ENCODE measurements at regions not wholly inside any gene's neighbourhood (a gene's known extent, or its start where the extent isn't known, plus 50 kb on each side); places are given as distances from the start of the nearest gene placed in this dataset.
"Not testable (repeated sequence)": the region's sequence is repeated elsewhere in the genome, so short reads cannot be mapped to it uniquely, and the experiment has no call there.

- DNase-seq (ENCODE audit: low spot score): no peak
- intact Hi-C loops (cut with DNase I): no loop called here
Measured at GRCh38 chr6:105545947-105546731, 143.3 kb upstream of the PREP start.

GRCh38 chr6:105545228-105545920, 142.5 kb upstream of the PREP start:
- intact Hi-C loops (cut with DNase I): no loop called here
- DNase-seq (ENCODE audit: low spot score): no peak

- no peak for DNase-seq (ENCODE audit: low spot score)
Measured at GRCh38 chr6:105539911-105540310, 137.0 kb upstream of the PREP start.

GRCh38 chr6:105537981-105538578, 135.2 kb upstream of the PREP start:
- intact Hi-C loops (cut with DNase I): no loop called here
- no peak for DNase-seq (ENCODE audit: low spot score)

More at GRCh38 chr6:105539911-105540310, 137.0 kb upstream of the PREP start:
- intact Hi-C loops (cut with DNase I): no loop called here

DNA sequence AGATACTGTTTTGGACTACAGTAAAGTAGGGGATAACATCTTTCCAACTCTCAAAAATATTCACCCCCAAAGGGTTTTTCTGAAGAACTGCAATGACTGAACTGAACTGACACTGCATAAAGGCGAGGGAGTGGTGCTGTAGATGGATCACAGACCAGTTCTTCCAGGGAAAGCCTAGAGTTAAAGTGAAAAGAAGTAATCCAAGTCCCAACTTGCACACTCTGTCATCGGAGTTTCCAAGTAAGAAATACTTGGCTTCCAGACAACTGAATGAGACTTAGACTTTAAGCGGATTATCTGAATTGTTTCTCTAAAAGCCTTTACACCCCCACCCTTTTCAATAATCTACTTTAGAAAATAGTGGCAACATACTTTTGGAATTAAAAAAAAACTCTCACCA, 134.1 kb upstream of the PREP start:
- no peak for DNase-seq (ENCODE audit: low spot score)
- intact Hi-C loops (cut with DNase I): no loop called here

DNA sequence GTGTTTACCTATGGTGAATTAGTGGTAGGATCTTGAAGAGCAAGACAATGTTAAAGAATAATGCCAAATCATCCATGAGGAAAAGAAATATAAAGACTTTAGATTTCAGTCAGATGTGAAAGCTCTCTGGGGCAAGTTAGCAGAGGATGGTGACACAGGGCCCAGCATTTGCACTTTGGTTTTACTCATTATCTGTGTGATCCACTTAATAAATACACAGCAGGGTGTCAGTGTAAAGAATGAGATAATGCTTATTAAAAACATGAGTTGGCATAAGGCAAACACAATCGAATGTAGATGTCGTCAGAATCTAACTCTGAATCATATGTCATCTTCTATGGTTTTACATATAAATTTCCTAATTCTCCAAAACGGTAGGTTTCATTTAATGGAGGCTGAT, 130.4 kb upstream of the PREP start:
- intact Hi-C loops (cut with DNase I): no loop called here
- no peak for DNase-seq (ENCODE audit: low spot score)

GRCh38 chr6:105526225-105526872, 123.5 kb upstream of the PREP start:
- intact Hi-C loops (cut with DNase I): no loop called here
- no peak for DNase-seq (ENCODE audit: low spot score)

DNA sequence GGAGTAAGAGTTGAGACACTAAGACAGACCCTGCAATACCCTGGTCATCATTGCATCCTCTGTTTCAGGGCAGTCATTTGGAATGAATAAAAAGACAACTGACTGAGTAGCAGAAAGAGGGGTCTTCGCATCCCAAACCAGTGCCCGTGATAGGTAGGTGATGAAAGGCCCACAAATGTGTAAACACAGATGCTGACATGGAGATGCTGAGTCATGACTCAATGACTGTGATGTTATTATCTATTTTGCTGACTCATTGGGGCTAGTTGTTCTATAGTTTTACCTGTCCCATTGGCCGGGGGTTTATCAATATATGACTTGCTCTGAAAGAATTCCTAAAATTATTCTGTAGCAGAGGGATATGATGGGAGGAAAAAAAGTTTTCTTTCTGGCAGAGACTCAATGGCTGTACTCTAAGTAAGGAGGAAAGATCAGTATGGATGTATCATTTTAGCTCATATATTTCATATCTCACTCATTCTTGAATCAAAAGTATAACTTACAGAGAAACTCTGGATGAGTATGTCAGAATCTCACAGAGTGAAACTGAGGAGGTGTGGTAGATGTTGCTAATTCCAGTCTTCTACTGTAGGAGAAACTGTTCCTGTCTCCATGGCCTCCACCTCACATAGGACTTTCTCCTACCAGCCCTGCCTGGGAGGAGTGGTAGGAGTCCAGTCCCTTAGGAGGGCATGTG, 119.9 kb upstream of the PREP start:
- intact Hi-C loops (cut with DNase I): no loop called here
- no peak for DNase-seq (ENCODE audit: low spot score)

GRCh38 chr6:105519954-105520353, 117.1 kb upstream of the PREP start:
- no peak for DNase-seq (ENCODE audit: low spot score)
- intact Hi-C loops (cut with DNase I): no loop called here

DNA sequence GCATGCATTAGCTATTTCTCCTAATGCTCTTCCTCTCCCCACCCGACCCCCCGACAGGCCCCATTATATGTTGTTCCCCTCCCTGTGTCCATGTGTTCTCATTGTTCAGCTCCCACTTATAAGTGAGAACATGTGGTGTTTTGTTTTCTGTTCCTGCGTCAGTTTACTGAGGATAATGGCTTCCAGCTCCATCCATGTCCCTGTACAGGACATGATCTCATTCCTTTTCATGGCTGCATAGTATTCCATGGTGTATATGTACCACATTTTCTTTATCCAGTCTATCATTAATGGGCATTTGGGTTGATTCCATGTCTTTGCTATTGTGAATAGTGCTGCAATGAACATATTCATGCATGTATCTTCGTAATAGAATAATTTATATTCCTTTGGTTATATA, 116.1 kb upstream of the PREP start:
- not testable (repeated sequence) for DNase-seq (ENCODE audit: low spot score)

GRCh38 chr6:105515054-105515453, 112.2 kb upstream of the PREP start:
- intact Hi-C loops (cut with DNase I): no loop called here

More for the DNA sequence above, 116.1 kb upstream of the PREP start:
- intact Hi-C loops (cut with DNase I): not testable (repeated sequence)

GRCh38 chr6:105514306-105514705, 111.4 kb upstream of the PREP start:
- intact Hi-C loops (cut with DNase I): no loop called here

More at GRCh38 chr6:105515054-105515453, 112.2 kb upstream of the PREP start:
- no peak for DNase-seq (ENCODE audit: low spot score)

GRCh38 chr6:105511639-105512038, 108.8 kb upstream of the PREP start:
- DNase-seq (ENCODE audit: low spot score): no peak
- intact Hi-C loops (cut with DNase I): no loop called here

More at GRCh38 chr6:105514306-105514705, 111.4 kb upstream of the PREP start:
- DNase-seq (ENCODE audit: low spot score): no peak

DNA sequence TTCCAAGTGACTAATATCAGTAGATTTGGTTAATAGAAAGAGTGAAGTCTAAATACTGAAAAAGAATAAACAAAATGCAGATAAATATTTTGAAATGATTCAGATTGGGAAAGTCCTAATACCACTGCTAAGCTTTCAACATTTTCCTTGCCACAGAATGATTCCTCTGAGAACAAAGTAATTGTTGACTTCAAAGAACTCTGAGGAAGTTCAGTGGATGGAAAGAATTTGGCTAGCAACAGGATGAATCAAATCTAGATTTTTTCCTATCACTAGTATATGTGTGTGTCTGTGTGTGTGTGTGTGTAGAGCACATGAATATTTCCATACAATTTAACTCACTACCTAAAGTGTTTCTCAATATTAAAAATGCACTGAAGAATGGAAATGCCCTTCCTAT, 107.9 kb upstream of the PREP start:
- intact Hi-C loops (cut with DNase I): no loop called here
- DNase-seq (ENCODE audit: low spot score): no peak

- no peak for DNase-seq (ENCODE audit: low spot score)
- intact Hi-C loops (cut with DNase I): no loop called here
Measured at GRCh38 chr6:105509506-105510331, 106.8 kb upstream of the PREP start.

- DNase-seq (ENCODE audit: low spot score): no peak
- intact Hi-C loops (cut with DNase I): no loop called here
Measured at GRCh38 chr6:105507811-105508210, 104.9 kb upstream of the PREP start.

- intact Hi-C loops (cut with DNase I): no loop called here
- DNase-seq (ENCODE audit: low spot score): no peak
Measured at GRCh38 chr6:105504706-105505105, 101.8 kb upstream of the PREP start.

GRCh38 chr6:105503641-105504040, 100.8 kb upstream of the PREP start:
- no peak for DNase-seq (ENCODE audit: low spot score)
- intact Hi-C loops (cut with DNase I): no loop called here

DNA sequence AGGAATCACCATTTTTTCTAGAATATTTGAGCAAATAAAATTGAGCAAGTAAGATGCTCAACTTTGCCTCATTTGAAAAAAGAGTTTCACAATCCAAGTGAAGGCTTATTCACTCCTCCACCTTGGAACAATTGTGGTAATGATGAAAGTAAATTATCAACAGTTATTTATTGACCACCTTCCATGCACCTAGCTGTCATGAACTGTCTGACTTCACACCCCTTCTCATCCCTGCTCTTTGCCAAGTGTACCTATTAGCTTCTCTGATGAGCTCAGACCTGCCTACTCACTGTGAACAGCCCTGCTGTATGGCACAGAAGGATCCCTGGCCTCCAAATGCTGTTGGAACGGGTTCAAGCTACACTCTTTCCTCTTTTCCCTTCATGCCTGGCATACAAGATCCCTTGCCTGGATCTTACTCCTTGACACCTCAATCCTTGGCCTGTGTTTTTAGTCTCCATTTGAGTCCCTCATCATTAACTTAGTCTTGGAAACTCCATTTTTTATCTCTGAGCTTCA, 99.0 kb upstream of the PREP start:
- no peak for DNase-seq (ENCODE audit: low spot score)
- intact Hi-C loops (cut with DNase I): no loop called here

Measured in cardiac septum (tissue), 1 donor.